GM12892 (cell line): ENCODE measurements at regions not wholly inside any gene's neighbourhood (a gene's known extent, or its start where the extent isn't known, plus 50 kb on each side); places are given as distances from the start of the nearest gene placed in this dataset.
"Not testable (repeated sequence)": the region's sequence is repeated elsewhere in the genome, so short reads cannot be mapped to it uniquely, and the experiment has no call there.

Experiments used
- DNase-seq: peaks from one replicate; pipeline ENCODE4 v3.0.0; 2011; ENCODE audit not compliant: insufficient read length
- FAIRE-seq: peaks from 2 replicates; lab custom pipeline; 2011; peaks lifted over from hg19 to GRCh38; lab: Jason Lieb, UNC
- POLR2A ChIP-seq: IDR thresholded peaks from 2 replicates; pipeline ENCODE4 v1.6.1; 2011; ENCODE audit warnings: low read depth, low read length, control low read depth
- POLR2AphosphoS5 ChIP-seq: IDR thresholded peaks from 2 replicates; pipeline ENCODE4 v1.6.1; 2011; ENCODE audit warnings: low read depth, low read length, control low read depth
- TAF1 ChIP-seq: IDR thresholded peaks from 2 replicates; pipeline ENCODE4 v1.6.1; 2011; ENCODE audit warnings: low read depth, mild to moderate bottlenecking, control low read depth, low read length, borderline replicate concordance

DNA sequence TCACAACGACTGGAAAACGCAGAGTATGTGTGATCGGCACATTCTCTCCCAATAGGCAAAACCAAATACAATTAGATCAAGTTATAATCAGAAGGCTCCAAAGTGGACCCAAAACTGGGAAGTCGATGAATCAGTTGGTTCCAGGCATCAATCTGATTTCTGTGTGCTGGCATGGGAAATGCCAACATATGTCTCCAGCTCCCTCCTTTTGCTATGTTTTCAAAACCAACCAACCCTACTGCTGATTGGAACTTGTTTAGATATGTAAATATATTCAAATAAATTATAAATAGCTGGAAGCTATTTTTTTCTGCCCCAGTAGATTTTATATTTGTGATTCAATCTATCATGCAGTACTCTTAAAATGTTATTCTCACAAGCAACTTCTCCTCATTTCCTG is 284.2 kb downstream of the HS3ST3B1 start:
- no peak for DNase-seq
- FAIRE-seq: no peak
- TF ChIP-seq POLR2A (no peak), TAF1 (no peak), POLR2AphosphoS5 (no peak)

GRCh38 chr17:14582996-14583395 is 282.1 kb downstream of the HS3ST3B1 start:
- TF ChIP-seq POLR2AphosphoS5: no peak
- no peak for TF ChIP-seq TAF1
- FAIRE-seq: no peak
- DNase-seq: no peak

GRCh38 chr17:14581186-14581830 is 280.4 kb downstream of the HS3ST3B1 start:
- TF ChIP-seq POLR2AphosphoS5 (no peak), POLR2A (no peak), TAF1 (no peak)
- no peak for DNase-seq
- no peak for FAIRE-seq

- DNase-seq: no peak
- no peak for FAIRE-seq
- TF ChIP-seq POLR2AphosphoS5 (no peak), POLR2A (no peak), TAF1 (no peak)
These were observed 279.6 kb downstream of the HS3ST3B1 start for GRCh38 chr17:14580499-14580898.

GRCh38 chr17:14579716-14580115 is 278.8 kb downstream of the HS3ST3B1 start:
- DNase-seq: no peak
- no peak for FAIRE-seq
- TF ChIP-seq POLR2A (no peak), POLR2AphosphoS5 (no peak), TAF1 (no peak)

DNA sequence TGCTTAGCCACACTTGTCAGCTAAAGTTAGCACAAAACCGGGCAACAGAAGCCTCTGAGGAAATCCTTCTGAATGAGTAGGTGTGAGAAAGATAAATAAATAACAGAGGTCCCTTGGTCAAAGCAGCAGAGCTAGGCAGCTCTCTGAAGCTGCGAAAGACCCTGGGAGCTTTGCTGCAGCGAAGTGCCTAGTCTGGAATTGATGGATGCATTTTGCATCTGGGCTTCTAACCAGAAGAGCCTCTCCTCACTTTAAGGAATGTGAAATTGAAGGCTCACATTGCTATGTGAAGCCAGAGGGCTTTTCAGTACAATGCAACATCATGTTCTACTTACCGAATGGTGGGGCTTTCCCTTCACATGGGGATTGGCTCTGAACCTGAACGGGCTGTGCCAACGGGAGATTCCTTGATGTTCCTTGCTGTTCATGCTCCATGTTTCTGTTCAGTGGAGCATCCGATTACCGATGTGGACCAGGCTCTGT is 274.6 kb downstream of the HS3ST3B1 start:
- TF ChIP-seq POLR2A: no peak
- TF ChIP-seq POLR2AphosphoS5: no peak
- no peak for TF ChIP-seq TAF1
- no peak for DNase-seq
- FAIRE-seq: no peak

GRCh38 chr17:14560325-14560724 is 259.4 kb downstream of the HS3ST3B1 start:
- FAIRE-seq, DNase-seq: not testable (repeated sequence)

DNA sequence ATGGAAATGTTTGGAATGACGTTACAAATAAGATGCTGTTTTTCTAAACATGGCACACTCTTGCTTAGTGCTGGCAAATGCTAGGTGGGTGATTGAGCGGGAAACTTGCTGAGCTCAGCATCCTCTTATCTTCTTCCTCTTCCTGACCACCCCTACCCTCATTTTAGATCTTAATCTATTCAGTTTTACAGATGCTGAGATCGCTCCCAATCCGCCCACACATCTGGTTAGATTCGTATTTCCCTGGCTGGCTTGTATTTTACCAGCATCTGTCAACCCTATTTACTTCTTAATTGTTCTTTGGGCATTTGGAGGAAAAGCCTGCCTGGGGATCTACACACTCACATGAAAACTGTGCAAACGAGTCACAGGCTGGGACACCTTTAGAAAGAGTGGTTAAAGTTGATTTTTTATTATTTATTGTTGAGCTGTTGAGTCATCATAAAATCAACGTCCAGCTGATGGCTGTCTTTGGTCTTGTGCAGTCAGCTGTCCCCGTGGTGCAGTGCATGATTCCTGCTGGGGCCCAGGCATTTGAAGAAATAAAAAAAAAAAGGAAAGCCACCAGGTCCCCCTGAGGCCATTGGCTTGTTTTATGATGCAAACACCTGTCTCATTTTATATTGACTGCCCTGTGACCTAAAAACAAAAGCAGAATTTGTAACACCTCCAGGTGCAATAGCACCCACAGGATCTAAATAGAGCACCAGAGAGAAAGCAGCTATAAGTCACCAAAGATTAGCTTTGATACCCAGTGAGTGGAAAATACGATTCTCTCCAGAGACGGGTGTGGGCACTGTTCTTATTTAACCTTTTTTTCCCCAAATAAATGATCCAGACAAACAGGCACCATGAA is 258.6 kb downstream of the HS3ST3B1 start:
- TF ChIP-seq POLR2AphosphoS5 (no peak), POLR2A (no peak), TAF1 (no peak)
- FAIRE-seq: no peak
- no peak for DNase-seq

DNA sequence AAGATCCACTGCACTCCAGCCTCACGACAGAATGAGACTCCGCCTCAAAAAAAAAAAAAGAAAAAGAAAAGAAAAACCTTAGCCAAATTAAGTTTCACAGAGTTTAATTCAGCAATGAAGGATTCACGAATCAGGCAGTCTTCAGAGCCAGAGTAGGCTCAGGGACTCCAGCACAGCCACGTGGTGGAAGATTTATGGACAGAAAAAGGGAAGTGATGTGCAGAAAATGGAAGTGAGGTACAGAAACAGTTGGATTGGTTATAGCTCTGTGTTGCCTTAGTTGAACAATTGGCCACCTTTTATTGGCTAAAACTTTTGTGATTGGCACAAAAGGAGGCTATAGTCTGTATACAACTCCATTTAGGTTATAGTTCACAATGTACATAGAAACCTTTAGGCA is 256.6 kb downstream of the HS3ST3B1 start:
- TF ChIP-seq POLR2A: no peak
- no peak for TF ChIP-seq POLR2AphosphoS5
- no peak for TF ChIP-seq TAF1
- FAIRE-seq (no peak), DNase-seq (no peak)

DNA sequence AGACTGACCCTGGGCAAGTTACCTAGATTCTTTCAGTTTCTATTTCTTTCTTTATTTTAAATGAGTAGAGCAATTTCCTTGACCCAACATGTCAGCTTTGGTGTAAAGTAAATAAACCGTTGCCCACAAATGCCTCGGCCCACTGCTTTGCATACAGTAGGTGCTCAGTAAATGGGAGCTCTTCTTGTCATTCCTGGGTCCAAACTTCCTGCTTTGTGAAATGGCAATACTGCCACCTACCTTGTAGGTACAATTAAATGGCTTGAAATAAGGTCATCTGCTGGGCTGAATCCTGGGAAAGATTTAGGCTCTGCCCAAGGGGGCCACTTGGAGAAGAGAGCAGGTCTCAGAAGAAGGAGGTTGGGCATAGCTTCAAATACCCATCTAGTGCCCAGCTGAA is 253.0 kb downstream of the HS3ST3B1 start:
- TF ChIP-seq POLR2AphosphoS5 (no peak), POLR2A (no peak), TAF1 (no peak)
- DNase-seq (no peak), FAIRE-seq (no peak)

DNA sequence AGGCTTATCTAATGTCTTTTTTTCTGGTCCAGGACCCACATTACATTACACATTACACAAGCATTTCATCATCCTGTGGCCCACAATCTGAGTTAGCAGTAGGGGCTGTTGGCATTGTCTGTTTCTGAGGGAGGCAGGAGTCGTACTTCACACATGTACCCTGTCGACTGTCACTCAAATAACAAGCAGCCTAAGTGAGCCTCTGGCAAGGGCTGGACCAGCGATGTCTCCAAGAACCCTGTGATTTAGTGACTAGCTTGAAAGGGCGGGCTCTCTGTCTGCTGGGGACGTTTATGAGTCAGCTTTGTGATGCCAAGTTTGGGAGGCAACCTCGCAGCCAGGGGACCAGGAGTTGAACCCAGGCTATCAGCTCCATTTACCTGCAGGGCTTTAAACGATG is 251.4 kb downstream of the HS3ST3B1 start:
- DNase-seq (no peak), FAIRE-seq (no peak)
- TF ChIP-seq TAF1: no peak
- TF ChIP-seq POLR2A: no peak
- no peak for TF ChIP-seq POLR2AphosphoS5

- no peak for FAIRE-seq
- DNase-seq: no peak
These were observed 246.7 kb downstream of the HS3ST3B1 start for GRCh38 chr17:14547556-14547955.

GRCh38 chr17:14547016-14547415 is 246.1 kb downstream of the HS3ST3B1 start:
- FAIRE-seq (no peak), DNase-seq (no peak)
- no peak for TF ChIP-seq TAF1
- no peak for TF ChIP-seq POLR2AphosphoS5
- no peak for TF ChIP-seq POLR2A

More at GRCh38 chr17:14547556-14547955, 246.7 kb downstream of the HS3ST3B1 start:
- TF ChIP-seq POLR2A (no peak), POLR2AphosphoS5 (no peak), TAF1 (no peak)
